ENCODE measurements at regions not wholly inside any gene's neighbourhood (a gene's known extent, or its start where the extent isn't known, plus 50 kb on each side); places are given as distances from the start of the nearest gene placed in this dataset.

DNA sequence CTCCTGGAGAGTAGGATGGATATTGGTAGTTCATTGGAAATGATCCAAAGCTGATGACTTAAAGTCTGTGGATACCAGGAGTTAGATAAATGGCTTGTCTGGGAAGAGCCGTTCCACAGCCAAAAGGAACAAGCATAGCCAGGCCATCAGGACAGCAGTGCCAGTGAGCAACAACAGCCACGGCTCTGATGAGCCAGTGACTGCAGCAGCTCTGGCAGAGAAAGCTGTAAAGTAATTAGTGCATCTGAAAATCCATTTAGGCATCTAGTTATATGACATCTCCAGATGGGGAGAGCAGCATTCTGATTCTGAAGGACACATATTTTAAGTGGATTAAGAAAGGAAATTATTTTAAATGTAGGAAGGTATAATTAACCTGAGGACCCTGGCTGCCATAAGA, 256.2 kb upstream of the PLXNA2 start:
- Histone ChIP-seq H3K36me3 (no peaks in the 10 kb centered on the region), H3K4me1 (no peaks in the 10 kb centered on the region), H3K4me3 (no peak overlapping the region), H3K27ac (no peak overlapping the region), H3K27me3 (no peaks in the 10 kb centered on the region), H3K9me3 (peaks cover 0 to 9% (median 0%) of the 10 kb centered on the region in 11 donors)
- 31 to 36% methylated on average over 2 of the region's 2 CpGs for WGBS, 2 donors
- TF ChIP-seq CTCF (IDR thresholded peaks at IDR 0.05), result no peak
- intact Hi-C loops (cut with DNase I), result no loop called here
- no peak for ATAC-seq
- no peak for DNase-seq

DNA sequence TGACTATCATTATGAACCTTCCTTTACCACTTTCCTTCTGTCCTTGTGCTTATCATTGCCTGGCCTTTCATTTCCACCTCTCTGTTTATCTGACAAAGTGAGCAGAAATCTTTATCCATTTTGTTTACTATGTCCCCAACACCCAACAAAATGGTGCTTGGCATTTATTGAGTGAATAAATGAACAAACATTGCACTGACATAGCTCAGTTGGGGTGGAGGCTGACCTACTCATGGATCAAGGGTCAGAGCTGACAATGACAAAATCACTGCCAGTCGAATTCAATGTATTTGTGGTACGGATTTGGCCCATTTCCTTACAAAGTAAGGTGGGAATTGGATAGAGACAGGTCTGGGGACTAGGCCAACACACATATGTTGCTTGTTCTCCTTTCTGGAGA, 257.4 kb upstream of the PLXNA2 start:
- H3K27me3 ChIP-seq, result no peaks in the 10 kb centered on the region
- H3K36me3 ChIP-seq, result no peaks in the 10 kb centered on the region
- no peak for TF ChIP-seq CTCF (IDR thresholded peaks at IDR 0.05)
- no peak overlapping the region for H3K27ac ChIP-seq
- 58 to 76% methylated on average over 2 of the region's 2 CpGs for WGBS, 2 donors
- no peaks in the 10 kb centered on the region for H3K4me1 ChIP-seq
- ATAC-seq, result no peak
- H3K9me3 ChIP-seq, result no peaks in the 10 kb centered on the region
- H3K4me3 ChIP-seq, result no peak overlapping the region
- DNase-seq, result no peak
- intact Hi-C loops (cut with DNase I), result no loop called here

DNA sequence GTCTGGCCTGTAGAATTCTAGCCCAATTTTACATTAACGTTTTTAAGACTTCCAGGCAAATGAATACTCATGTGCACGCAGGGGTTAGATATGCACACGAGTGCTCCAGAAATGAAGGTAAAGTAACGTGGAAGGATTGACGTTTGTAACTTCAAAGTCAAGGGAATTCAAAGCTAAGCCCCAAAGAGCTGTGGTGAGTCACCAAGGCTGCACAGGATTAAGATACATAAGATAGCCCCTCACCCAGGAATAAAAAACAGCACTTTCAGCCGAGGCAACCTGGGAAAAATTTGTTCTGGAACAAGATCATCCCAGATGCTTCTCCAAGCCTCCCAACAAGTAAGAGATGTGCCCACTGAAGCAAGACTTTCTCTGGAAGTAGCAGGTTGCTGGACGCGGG, 259.6 kb upstream of the PLXNA2 start:
- WGBS, 2 donors, result 76 to 85% methylated on average over 8 of the region's 8 CpGs
- H3K4me3 ChIP-seq, result no peak overlapping the region
- DNase-seq (no peak), ATAC-seq (no peak)
- H3K4me1 ChIP-seq, result no peaks in the 10 kb centered on the region
- no peaks in the 10 kb centered on the region for H3K27me3 ChIP-seq
- no peaks in the 10 kb centered on the region for H3K9me3 ChIP-seq
- no peak for TF ChIP-seq CTCF (IDR thresholded peaks at IDR 0.05)
- H3K27ac ChIP-seq, result no peak overlapping the region
- intact Hi-C loops (cut with DNase I), result no loop called here
- no peaks in the 10 kb centered on the region for H3K36me3 ChIP-seq

GRCh38 chr1:208506812-208507211, 262.6 kb upstream of the PLXNA2 start:
- intact Hi-C loops (cut with DNase I), result no loop called here
- 96 to 99% methylated on average over 2 of the region's 2 CpGs for WGBS, 2 donors
- DNase-seq, result no peak
- no peaks in the 10 kb centered on the region for H3K4me1 ChIP-seq
- H3K9me3 ChIP-seq, result no peaks in the 10 kb centered on the region
- no peaks in the 10 kb centered on the region for H3K27me3 ChIP-seq
- H3K4me3 ChIP-seq, result no peak overlapping the region
- no peak for TF ChIP-seq CTCF (IDR thresholded peaks at IDR 0.05)
- no peak for ATAC-seq
- H3K27ac ChIP-seq, result no peak overlapping the region
- H3K36me3 ChIP-seq, result no peaks in the 10 kb centered on the region

GRCh38 chr1:208509072-208509471, 264.9 kb upstream of the PLXNA2 start:
- H3K27ac ChIP-seq, result no peak overlapping the region
- H3K4me3 ChIP-seq, result no peak overlapping the region
- DNase-seq (no peak), ATAC-seq (no peak)
- H3K27me3 ChIP-seq, result no peaks in the 10 kb centered on the region
- TF ChIP-seq CTCF (IDR thresholded peaks at IDR 0.05), result no peak
- H3K9me3 ChIP-seq, result no peaks in the 10 kb centered on the region
- WGBS, 2 donors, result 72 to 77% methylated on average over 2 of the region's 2 CpGs
- no peaks in the 10 kb centered on the region for H3K4me1 ChIP-seq
- H3K36me3 ChIP-seq, result no peaks in the 10 kb centered on the region
- intact Hi-C loops (cut with DNase I), result no loop called here

Data from heart right ventricle (tissue), 16 donors.